Testis (tissue), 2 donors: ENCODE measurements at regions not wholly inside any gene's neighbourhood (a gene's known extent, or its start where the extent isn't known, plus 50 kb on each side); places are given as distances from the start of the nearest gene placed in this dataset.

Experiments used
- CTCF ChIP-seq, 3 experiments: fragments of 450-650 bp in 2 of 3; fragments of 200-600 bp in 1 of 3; sonication (generic) in 1 of 3; IDR thresholded peaks; one replicate each; pipeline ENCODE4 v1.5.1; 2016 to 2019; ENCODE audit warnings: antibody characterized with exemption in 3 of 3, mild to moderate bottlenecking in 2 of 3, moderate library complexity in 1 of 3
- POLR2A ChIP-seq: fragments of 450-650 bp; IDR thresholded peaks from one replicate; pipeline ENCODE4 v1.6.1; 2017; ENCODE audit warnings: antibody characterized with exemption, mild to moderate bottlenecking, moderate library complexity

GRCh38 chr15:66832664-66833063 is 130.6 kb downstream of the SMAD6 start:
- no peak for TF ChIP-seq CTCF (IDR thresholded peaks at IDR 0.05)
- TF ChIP-seq POLR2A = no peak
